Activated naive CD4-positive, alpha-beta T cell treated with anti-CD3 and anti-CD28 coated beads, Interleukin-2, amount 10 ng/mL, durations not matched to agents 7 days and 5 days (primary cell): ENCODE measurements at regions not wholly inside any gene's neighbourhood (a gene's known extent, or its start where the extent isn't known, plus 50 kb on each side); places are given as distances from the start of the nearest gene placed in this dataset.
"Not testable (repeated sequence)": the region's sequence is repeated elsewhere in the genome, so short reads cannot be mapped to it uniquely, and the experiment has no call there.

Experiments
- CTCF ChIA-PET: fragments of 350-600 bp; sonication (Branson Sonifier 250); formaldehyde crosslinking; loops from one replicate; lab custom pipeline; 2021; ENCODE audit warnings: antibody characterized with exemption; lab: Charles Lee
- DNase-seq: peaks from one replicate; pipeline ENCODE4 v3.0.0-alpha.2; 2020
- H3K27ac Mint-ChIP-seq: one replicate; pipeline ENCODE4 v1.8.0; 2021; ENCODE audit warnings: mild to moderate bottlenecking, moderate library complexity, mixed read lengths
- H3K27me3 Mint-ChIP-seq: one replicate; pipeline ENCODE4 v1.8.0; 2021; ENCODE audit warnings: mild to moderate bottlenecking, mixed read lengths
- H3K36me3 Mint-ChIP-seq: one replicate; pipeline ENCODE4 v1.8.0; 2021; ENCODE audit warnings: mixed read lengths
- H3K4me1 Mint-ChIP-seq: one replicate; pipeline ENCODE4 v1.8.0; 2021; ENCODE audit warnings: mixed read lengths
- H3K4me3 Mint-ChIP-seq: one replicate; pipeline ENCODE4 v1.8.0; 2021; ENCODE audit warnings: mild to moderate bottlenecking, moderate library complexity, mixed read lengths
- H3K9me3 Mint-ChIP-seq: one replicate; pipeline ENCODE4 v1.8.0; 2021; ENCODE audit warnings: mixed read lengths

- Mint-ChIP-seq H3K36me3 (no peaks in the 10 kb centered on the region), H3K27me3 (no peaks in the 10 kb centered on the region), H3K27ac (no peak overlapping the region), H3K4me1 (no peaks in the 10 kb centered on the region), H3K4me3 (no peak overlapping the region), H3K9me3 (peaks cover 3% of the 10 kb centered on the region)
- CTCF ChIA-PET: no interaction called here
- DNase-seq: no peak
These were observed 330.5 kb upstream of the TCF4 start for GRCh38 chr18:55918444-55918843.

GRCh38 chr18:55912919-55913318 lies 324.9 kb upstream of the TCF4 start:
- CTCF ChIA-PET: no interaction called here
- no peak overlapping the region for H3K4me3 Mint-ChIP-seq
- no peaks in the 10 kb centered on the region for H3K9me3 Mint-ChIP-seq
- H3K27me3 Mint-ChIP-seq: no peaks in the 10 kb centered on the region
- no peaks in the 10 kb centered on the region for H3K4me1 Mint-ChIP-seq
- DNase-seq: no peak
- H3K36me3 Mint-ChIP-seq: no peaks in the 10 kb centered on the region
- no peak overlapping the region for H3K27ac Mint-ChIP-seq

GRCh38 chr18:55912071-55912470 lies 324.1 kb upstream of the TCF4 start:
- no peak for DNase-seq
- no peak overlapping the region for H3K27ac Mint-ChIP-seq
- CTCF ChIA-PET: no interaction called here
- no peaks in the 10 kb centered on the region for H3K4me1 Mint-ChIP-seq
- no peaks in the 10 kb centered on the region for H3K27me3 Mint-ChIP-seq
- no peak overlapping the region for H3K4me3 Mint-ChIP-seq
- no peaks in the 10 kb centered on the region for H3K9me3 Mint-ChIP-seq
- H3K36me3 Mint-ChIP-seq: no peaks in the 10 kb centered on the region

GRCh38 chr18:55910296-55910695 lies 322.3 kb upstream of the TCF4 start:
- no peaks in the 10 kb centered on the region for H3K36me3 Mint-ChIP-seq
- no peaks in the 10 kb centered on the region for H3K27me3 Mint-ChIP-seq
- CTCF ChIA-PET: no interaction called here
- no peak overlapping the region for H3K27ac Mint-ChIP-seq
- DNase-seq: no peak
- H3K4me3 Mint-ChIP-seq: no peak overlapping the region
- H3K4me1 Mint-ChIP-seq: no peaks in the 10 kb centered on the region
- H3K9me3 Mint-ChIP-seq: peaks cover 4% of the 10 kb centered on the region

GRCh38 chr18:55908901-55909366 lies 320.9 kb upstream of the TCF4 start:
- CTCF ChIA-PET: no interaction called here
- no peaks in the 10 kb centered on the region for H3K4me1 Mint-ChIP-seq
- H3K4me3 Mint-ChIP-seq: no peak overlapping the region
- H3K27ac Mint-ChIP-seq: no peak overlapping the region
- no peaks in the 10 kb centered on the region for H3K27me3 Mint-ChIP-seq
- no peaks in the 10 kb centered on the region for H3K36me3 Mint-ChIP-seq
- H3K9me3 Mint-ChIP-seq: peaks cover 4% of the 10 kb centered on the region
- DNase-seq: no peak

GRCh38 chr18:55907453-55908175 lies 319.6 kb upstream of the TCF4 start:
- DNase-seq: no peak
- H3K9me3 Mint-ChIP-seq: peaks cover 4% of the 10 kb centered on the region
- H3K27ac Mint-ChIP-seq: no peak overlapping the region
- H3K4me1 Mint-ChIP-seq: no peaks in the 10 kb centered on the region
- H3K36me3 Mint-ChIP-seq: no peaks in the 10 kb centered on the region
- H3K27me3 Mint-ChIP-seq: no peaks in the 10 kb centered on the region
- H3K4me3 Mint-ChIP-seq: no peak overlapping the region
- CTCF ChIA-PET: no interaction called here

GRCh38 chr18:55906536-55906935 lies 318.5 kb upstream of the TCF4 start:
- CTCF ChIA-PET: no interaction called here
- DNase-seq: no peak
- peaks cover 4% of the 10 kb centered on the region for H3K9me3 Mint-ChIP-seq
- H3K36me3 Mint-ChIP-seq: no peaks in the 10 kb centered on the region
- H3K27ac Mint-ChIP-seq: no peak overlapping the region
- no peaks in the 10 kb centered on the region for H3K4me1 Mint-ChIP-seq
- no peak overlapping the region for H3K4me3 Mint-ChIP-seq
- no peaks in the 10 kb centered on the region for H3K27me3 Mint-ChIP-seq

- no peak for DNase-seq
- Mint-ChIP-seq H3K4me1 (no peaks in the 10 kb centered on the region), H3K27me3 (no peaks in the 10 kb centered on the region), H3K27ac (no peak overlapping the region), H3K9me3 (peaks cover 4% of the 10 kb centered on the region), H3K36me3 (no peaks in the 10 kb centered on the region), H3K4me3 (no peak overlapping the region)
- CTCF ChIA-PET: no interaction called here
These were observed 315.9 kb upstream of the TCF4 start for GRCh38 chr18:55903911-55904310.

GRCh38 chr18:55900380-55900779 lies 312.4 kb upstream of the TCF4 start:
- Mint-ChIP-seq H3K27ac (no peak overlapping the region), H3K4me1 (no peaks in the 10 kb centered on the region), H3K27me3 (no peaks in the 10 kb centered on the region), H3K4me3 (no peak overlapping the region), H3K36me3 (no peaks in the 10 kb centered on the region), H3K9me3 (no peaks in the 10 kb centered on the region)
- DNase-seq: no peak
- CTCF ChIA-PET: no interaction called here

GRCh38 chr18:55897091-55897689 lies 309.2 kb upstream of the TCF4 start:
- no peak overlapping the region for H3K27ac Mint-ChIP-seq
- no peak overlapping the region for H3K4me3 Mint-ChIP-seq
- H3K4me1 Mint-ChIP-seq: no peaks in the 10 kb centered on the region
- no peaks in the 10 kb centered on the region for H3K36me3 Mint-ChIP-seq
- H3K9me3 Mint-ChIP-seq: peaks cover 4% of the 10 kb centered on the region
- CTCF ChIA-PET: no interaction called here
- no peaks in the 10 kb centered on the region for H3K27me3 Mint-ChIP-seq
- no peak for DNase-seq

- no peaks in the 10 kb centered on the region for H3K4me1 Mint-ChIP-seq
- CTCF ChIA-PET: no interaction called here
- no peaks in the 10 kb centered on the region for H3K27me3 Mint-ChIP-seq
- H3K27ac Mint-ChIP-seq: no peak overlapping the region
- no peak overlapping the region for H3K4me3 Mint-ChIP-seq
- peaks cover 4% of the 10 kb centered on the region for H3K9me3 Mint-ChIP-seq
- H3K36me3 Mint-ChIP-seq: no peaks in the 10 kb centered on the region
- DNase-seq: no peak
These were observed 306.0 kb upstream of the TCF4 start for GRCh38 chr18:55893948-55894347.

- CTCF ChIA-PET, H3K36me3 Mint-ChIP-seq, DNase-seq, H3K4me1 Mint-ChIP-seq, H3K4me3 Mint-ChIP-seq, H3K27me3 Mint-ChIP-seq, H3K27ac Mint-ChIP-seq, H3K9me3 Mint-ChIP-seq: not testable (repeated sequence)
These were observed 305.1 kb upstream of the TCF4 start for GRCh38 chr18:55892862-55893813.

GRCh38 chr18:55886886-55887285 lies 298.9 kb upstream of the TCF4 start:
- Mint-ChIP-seq H3K27ac (no peak overlapping the region), H3K9me3 (peaks cover 1% of the 10 kb centered on the region), H3K36me3 (no peaks in the 10 kb centered on the region), H3K27me3 (no peaks in the 10 kb centered on the region), H3K4me1 (no peaks in the 10 kb centered on the region), H3K4me3 (no peak overlapping the region)
- CTCF ChIA-PET: no interaction called here
- no peak for DNase-seq

- CTCF ChIA-PET: no interaction called here
- Mint-ChIP-seq H3K4me1 (no peaks in the 10 kb centered on the region), H3K36me3 (no peaks in the 10 kb centered on the region), H3K9me3 (peaks cover 2% of the 10 kb centered on the region), H3K4me3 (no peak overlapping the region), H3K27me3 (no peaks in the 10 kb centered on the region), H3K27ac (no peak overlapping the region)
- no peak for DNase-seq
These were observed 296.5 kb upstream of the TCF4 start for GRCh38 chr18:55884498-55884897.
